Right lobe of liver (tissue), 6 donors: ENCODE measurements at regions not wholly inside any gene's neighbourhood (a gene's known extent, or its start where the extent isn't known, plus 50 kb on each side); places are given as distances from the start of the nearest gene placed in this dataset.

Experiments used
- ATAC-seq, 4 donors: fragments of 200-7000 bp; cut with Tn5 transposase; one replicate each; pipeline ENCODE4 v1.9.1; 2020; ENCODE audit warnings: mild to moderate bottlenecking in 4 of 4, moderate library complexity in 4 of 4
- DNase-seq, 3 donors: peaks; one replicate each; pipeline ENCODE4 v3.0.0-alpha.2; 2020
- H3K27ac ChIP-seq, 3 donors: fragments of 200-600 bp; one replicate each; pipeline ENCODE4 v1.8.0; 2022
- H3K27me3 ChIP-seq, 2 donors: fragments of 200-600 bp; one replicate each; pipeline ENCODE4 v1.8.0; 2022
- H3K36me3 ChIP-seq, 4 donors: fragments of 200-600 bp; sonication (generic) in 1 of 4; one replicate each; pipeline versions ENCODE4 v1.5.1 to v1.8.0; 2017 to 2022; ENCODE audit warnings: control low read depth in 1 of 4
- H3K4me1 ChIP-seq, 4 donors: fragments of 200-600 bp; sonication (generic) in 1 of 4; one replicate each; pipeline versions ENCODE4 v1.5.1 to v1.8.0; 2017 to 2022; ENCODE audit warnings: control low read depth in 1 of 4
- H3K4me3 ChIP-seq, 3 donors: fragments of 200-600 bp; one replicate each; pipeline ENCODE4 v1.8.0; 2022
- H3K9me3 ChIP-seq, 4 donors: fragments of 200-600 bp; sonication (generic) in 1 of 4; one replicate each; pipeline versions ENCODE4 v1.5.1 to v1.8.0; 2017 to 2022; ENCODE audit warnings: control low read depth in 1 of 4
- POLR2A ChIP-seq: fragments of 450-650 bp; IDR thresholded peaks from one replicate; pipeline ENCODE4 v1.6.1; 2017; ENCODE audit warnings: antibody characterized with exemption, mild to moderate bottlenecking
- WGBS: methylation state at CpG from one replicate; pipeline ENCODE4 v1.1.6; 2018; ENCODE audit warnings: low coverage, low lambda C conversion rate; ENCODE audit not compliant: insufficient coverage; ENCODE audit errors: missing lambda C conversion rate; 5-methylcytosine and 5-hydroxymethylcytosine counted together
- intact Hi-C, 2 donors: fragments of 100-400 bp; cut with DNase I; formaldehyde crosslinking; loops; one replicate each; pipeline versions ENCODE4 v1.11.2 to v1.14.1; 2022
- TF ChIP-seq, protein P1 (sequence below), 4 donors: fragments of 200-600 bp in 3 of 4; fragments of 450-650 bp in 1 of 4; IDR thresholded peaks; one replicate each; pipeline versions ENCODE4 v1.5.1 to v1.8.0; 2016 to 2022; ENCODE audit warnings: antibody characterized with exemption in 4 of 4, mild to moderate bottlenecking in 2 of 4
- donor health status: DM: no; HTN: yes; CAD: no.
- donor health status: DM: no; HTN: no; CAD: no.
- donor health status: DM: no; HTN: no; CAD: no.
- donor health status: DM: no; HTN: yes; CAD: no.
- donor health status: DM: no; HTN: yes; CAD: no.

DNA sequence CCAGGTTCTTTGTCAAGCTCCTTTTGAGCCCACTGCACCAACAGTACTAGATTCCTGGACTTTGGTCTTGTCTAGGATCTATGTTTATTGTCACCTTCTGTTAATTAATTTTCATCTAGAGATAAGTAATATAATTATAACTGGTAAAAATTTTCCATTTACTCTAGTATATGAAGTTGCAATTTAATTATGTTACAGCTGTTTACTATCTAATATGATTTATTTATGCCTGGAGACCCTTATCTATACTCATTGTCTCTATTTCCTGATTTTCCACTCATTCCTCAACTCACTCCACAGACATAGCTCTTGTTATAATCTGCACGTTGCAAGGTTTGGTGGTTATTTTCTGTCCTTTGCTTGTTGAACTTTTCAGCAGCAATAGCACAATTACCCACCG lies 63.2 kb upstream of the PHF14 start:
- no peaks in the 10 kb centered on the region for H3K9me3 ChIP-seq
- DNase-seq = no peak
- H3K27ac ChIP-seq = no peak overlapping the region
- H3K27me3 ChIP-seq = no peaks in the 10 kb centered on the region
- WGBS = 75% methylated on average over 2 of the region's 2 CpGs
- TF ChIP-seq, protein P1, sequence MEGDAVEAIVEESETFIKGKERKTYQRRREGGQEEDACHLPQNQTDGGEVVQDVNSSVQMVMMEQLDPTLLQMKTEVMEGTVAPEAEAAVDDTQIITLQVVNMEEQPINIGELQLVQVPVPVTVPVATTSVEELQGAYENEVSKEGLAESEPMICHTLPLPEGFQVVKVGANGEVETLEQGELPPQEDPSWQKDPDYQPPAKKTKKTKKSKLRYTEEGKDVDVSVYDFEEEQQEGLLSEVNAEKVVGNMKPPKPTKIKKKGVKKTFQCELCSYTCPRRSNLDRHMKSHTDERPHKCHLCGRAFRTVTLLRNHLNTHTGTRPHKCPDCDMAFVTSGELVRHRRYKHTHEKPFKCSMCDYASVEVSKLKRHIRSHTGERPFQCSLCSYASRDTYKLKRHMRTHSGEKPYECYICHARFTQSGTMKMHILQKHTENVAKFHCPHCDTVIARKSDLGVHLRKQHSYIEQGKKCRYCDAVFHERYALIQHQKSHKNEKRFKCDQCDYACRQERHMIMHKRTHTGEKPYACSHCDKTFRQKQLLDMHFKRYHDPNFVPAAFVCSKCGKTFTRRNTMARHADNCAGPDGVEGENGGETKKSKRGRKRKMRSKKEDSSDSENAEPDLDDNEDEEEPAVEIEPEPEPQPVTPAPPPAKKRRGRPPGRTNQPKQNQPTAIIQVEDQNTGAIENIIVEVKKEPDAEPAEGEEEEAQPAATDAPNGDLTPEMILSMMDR (IDR thresholded peaks at IDR 0.05) = no peak
- no peak for TF ChIP-seq POLR2A
- H3K4me3 ChIP-seq = no peak overlapping the region
- H3K36me3 ChIP-seq = no peaks in the 10 kb centered on the region
- no peaks in the 10 kb centered on the region for H3K4me1 ChIP-seq
- ATAC-seq = no peak
- intact Hi-C loops = no loop called here

DNA sequence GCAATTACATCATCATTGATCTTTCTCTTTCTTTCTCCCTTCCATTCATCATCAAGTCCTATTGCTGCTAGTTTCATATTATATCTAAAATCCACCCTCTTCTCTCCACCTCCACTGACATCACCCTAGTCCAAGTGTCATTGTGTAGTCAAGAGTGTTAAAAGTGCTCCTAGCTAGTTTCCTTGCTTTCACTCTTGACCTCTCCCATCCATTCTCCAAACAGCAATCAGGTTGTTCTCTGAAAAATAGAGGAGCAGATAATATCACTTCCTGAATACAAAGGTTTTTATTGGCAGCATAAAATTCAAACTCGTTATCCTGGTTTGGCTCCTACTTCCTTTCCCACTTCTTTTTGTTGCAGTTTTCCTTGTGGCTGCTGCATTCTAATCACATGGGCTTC lies 61.6 kb upstream of the PHF14 start:
- no peaks in the 10 kb centered on the region for H3K9me3 ChIP-seq
- no peaks in the 10 kb centered on the region for H3K4me1 ChIP-seq
- no peak overlapping the region for H3K27ac ChIP-seq
- TF ChIP-seq, protein P1 (IDR thresholded peaks at IDR 0.05) = no peak
- TF ChIP-seq POLR2A = no peak
- 60% methylated on average over 1 of the region's 1 CpG for WGBS
- H3K27me3 ChIP-seq = no peaks in the 10 kb centered on the region
- H3K4me3 ChIP-seq = no peak overlapping the region
- H3K36me3 ChIP-seq = no peaks in the 10 kb centered on the region
- intact Hi-C loops = no loop called here
- no peak for DNase-seq
- no peak for ATAC-seq

DNA sequence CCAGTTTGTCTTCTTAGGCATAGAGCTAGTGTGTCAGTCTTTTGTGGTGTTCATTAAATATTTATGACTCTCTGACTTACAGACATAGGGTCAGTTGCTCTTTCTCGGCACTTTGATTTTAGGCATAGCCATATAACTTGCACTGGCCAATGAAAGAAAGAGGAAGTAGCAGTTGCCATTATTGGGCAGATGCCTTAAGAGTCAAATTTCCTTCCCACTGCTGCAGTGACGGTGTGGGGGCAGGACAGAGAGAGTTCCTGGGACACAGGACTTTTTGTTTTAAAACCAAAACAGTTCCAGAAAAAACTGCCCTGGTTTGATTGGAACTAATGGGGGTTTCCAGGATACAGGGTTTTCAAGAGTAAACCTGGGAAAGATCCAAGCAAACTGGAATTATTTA lies 60.2 kb upstream of the PHF14 start:
- H3K27ac ChIP-seq = no peak overlapping the region
- 66% methylated on average over 2 of the region's 2 CpGs for WGBS
- H3K4me3 ChIP-seq = no peak overlapping the region
- no peaks in the 10 kb centered on the region for H3K27me3 ChIP-seq
- no peaks in the 10 kb centered on the region for H3K4me1 ChIP-seq
- DNase-seq = no peak
- intact Hi-C loops = no loop called here
- TF ChIP-seq, protein P1 (IDR thresholded peaks at IDR 0.05) = no peak
- TF ChIP-seq POLR2A = no peak
- ATAC-seq = no peak
- no peaks in the 10 kb centered on the region for H3K9me3 ChIP-seq
- no peaks in the 10 kb centered on the region for H3K36me3 ChIP-seq

DNA sequence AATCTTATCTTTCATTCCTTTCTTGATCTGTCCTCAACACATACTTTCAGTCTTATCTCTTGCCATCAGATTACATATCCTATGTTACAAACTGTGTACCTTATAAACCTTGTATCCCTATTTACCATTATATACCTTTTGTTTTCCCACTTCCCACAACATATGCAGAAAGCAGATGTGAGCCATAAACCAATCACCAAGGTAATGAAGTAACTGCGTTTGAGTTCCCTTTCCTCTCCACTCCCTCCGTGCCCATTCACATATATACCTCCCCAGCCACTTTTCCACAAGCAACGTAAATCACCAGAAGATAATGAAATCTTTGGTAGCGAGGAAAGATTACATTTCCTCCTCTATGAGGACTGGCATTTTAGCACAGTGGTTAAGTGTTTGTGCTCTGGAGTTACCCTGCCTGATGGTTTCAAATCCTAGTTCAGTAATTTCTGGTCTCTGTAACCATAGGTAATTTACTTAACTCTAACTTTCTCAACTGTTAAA lies 55.5 kb upstream of the PHF14 start:
- TF ChIP-seq, protein P1 (IDR thresholded peaks at IDR 0.05) = no peak
- TF ChIP-seq POLR2A = no peak

DNA sequence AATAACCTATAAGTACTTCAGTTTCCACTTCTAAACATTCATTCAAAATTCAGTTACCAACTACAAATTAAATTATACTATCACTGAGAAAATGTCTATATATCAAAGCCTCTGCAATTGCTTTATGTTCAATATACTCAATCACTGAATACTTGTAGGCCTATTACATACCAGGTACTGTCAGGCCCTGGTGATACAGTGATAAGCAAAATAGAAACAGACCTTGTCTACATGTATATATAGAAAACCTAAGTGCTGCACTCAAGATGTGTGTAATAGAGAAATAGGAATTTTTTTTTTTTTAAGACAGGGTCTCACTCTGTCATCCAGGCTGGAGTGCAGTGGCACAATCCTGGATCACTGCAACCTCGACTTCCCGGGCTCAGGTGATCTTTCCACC lies 53.7 kb upstream of the PHF14 start:
- Histone ChIP-seq H3K36me3 (no peaks in the 10 kb centered on the region), H3K4me1 (no peaks in the 10 kb centered on the region), H3K27me3 (no peaks in the 10 kb centered on the region), H3K4me3 (no peak overlapping the region), H3K27ac (no peak overlapping the region), H3K9me3 (no peaks in the 10 kb centered on the region)
- TF ChIP-seq POLR2A = no peak
- TF ChIP-seq, protein P1 (IDR thresholded peaks at IDR 0.05) = no peak
- no peak for ATAC-seq
- intact Hi-C loops = no loop called here
- WGBS = 75% methylated on average over 2 of the region's 2 CpGs
- no peak for DNase-seq

More for the DNA sequence above, 55.5 kb upstream of the PHF14 start:
- intact Hi-C loops = no loop called here
- 65% methylated on average over 4 of the region's 4 CpGs for WGBS
- H3K4me3 ChIP-seq = no peak overlapping the region
- DNase-seq (no peak), ATAC-seq (no peak)
- no peaks in the 10 kb centered on the region for H3K9me3 ChIP-seq
- no peaks in the 10 kb centered on the region for H3K36me3 ChIP-seq
- H3K27ac ChIP-seq = no peak overlapping the region
- no peaks in the 10 kb centered on the region for H3K27me3 ChIP-seq
- no peaks in the 10 kb centered on the region for H3K4me1 ChIP-seq
